HG02970 (cell line): ENCODE measurements at regions not wholly inside any gene's neighbourhood (a gene's known extent, or its start where the extent isn't known, plus 50 kb on each side); places are given as distances from the start of the nearest gene placed in this dataset.
"Not testable (repeated sequence)": the region's sequence is repeated elsewhere in the genome, so short reads cannot be mapped to it uniquely, and the experiment has no call there.

Experiments
- ATAC-seq: cut with Tn5 transposase; IDR thresholded peaks from one replicate; pipeline ENCODE4 v1.9.1; 2021; ENCODE audit warnings: mild to moderate bottlenecking, moderate library complexity, moderate number of reproducible peaks; ENCODE audit not compliant: unreplicated experiment, low FRiP score

DNA sequence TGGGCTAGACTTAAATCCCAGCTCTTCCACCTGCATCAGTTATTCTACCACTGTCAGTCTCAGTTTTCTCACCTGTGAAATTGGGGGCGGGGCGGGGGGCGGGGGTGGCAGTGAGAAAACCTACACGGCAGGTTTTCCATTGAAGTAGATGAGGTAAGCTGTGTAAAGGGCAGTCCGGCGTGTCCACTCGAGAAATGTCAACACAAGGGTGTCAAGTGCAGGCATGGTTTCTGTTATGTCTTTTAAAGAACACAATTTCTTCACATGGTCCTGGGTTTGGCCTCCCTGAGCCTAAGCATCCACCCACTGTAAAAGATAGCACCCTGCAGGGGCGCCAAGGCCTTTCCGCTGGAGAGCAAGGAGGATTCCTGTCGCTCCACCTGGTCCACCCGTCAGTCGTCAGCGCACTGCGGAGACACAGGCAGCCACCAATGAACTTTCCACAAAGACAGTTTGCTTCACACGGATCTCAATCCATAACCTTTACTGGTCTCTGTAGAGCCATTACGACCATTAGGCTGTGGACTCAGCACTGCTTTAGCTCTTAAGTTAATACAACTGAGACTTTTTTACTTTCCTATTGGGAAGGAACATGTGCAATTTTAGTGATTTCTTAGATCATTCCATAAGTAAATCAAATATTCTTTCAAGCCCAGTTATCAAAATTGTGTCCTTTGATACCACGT is 99.5 kb upstream of the FOXB1 start:
- no peak for ATAC-seq

GRCh38 chr15:59896663-59897074 is 107.4 kb upstream of the FOXB1 start:
- ATAC-seq: no peak

GRCh38 chr15:59894835-59895234 is 109.3 kb upstream of the FOXB1 start:
- no peak for ATAC-seq

GRCh38 chr15:59892985-59893384 is 111.1 kb upstream of the FOXB1 start:
- ATAC-seq: no peak

- not testable (repeated sequence) for ATAC-seq
Observed at GRCh38 chr15:59887870-59888269, 116.2 kb upstream of the FOXB1 start.

GRCh38 chr15:59887211-59887610 is 116.9 kb upstream of the FOXB1 start:
- ATAC-seq: no peak

DNA sequence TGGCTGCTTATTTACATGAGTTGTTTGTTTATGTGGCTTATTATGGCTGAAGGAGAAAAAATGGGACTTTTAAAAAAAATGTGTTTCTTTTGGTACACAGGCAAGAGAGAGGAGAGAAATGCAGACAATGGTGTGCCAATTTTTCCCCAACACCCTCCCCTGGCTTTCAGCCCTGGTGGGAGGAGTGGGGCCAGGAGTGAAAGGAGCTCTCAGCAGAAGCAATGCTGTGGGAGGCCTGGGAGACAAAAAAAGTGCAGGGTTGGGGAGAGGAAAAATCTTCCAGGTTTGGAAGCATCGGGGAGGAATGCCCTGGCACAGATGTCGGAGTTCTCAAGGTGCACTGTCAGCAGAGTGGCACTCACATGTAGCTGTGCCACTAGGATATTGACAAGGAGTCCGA is 117.7 kb upstream of the FOXB1 start:
- no peak for ATAC-seq

- no peak for ATAC-seq
Observed at GRCh38 chr15:59885832-59886231, 118.3 kb upstream of the FOXB1 start.

DNA sequence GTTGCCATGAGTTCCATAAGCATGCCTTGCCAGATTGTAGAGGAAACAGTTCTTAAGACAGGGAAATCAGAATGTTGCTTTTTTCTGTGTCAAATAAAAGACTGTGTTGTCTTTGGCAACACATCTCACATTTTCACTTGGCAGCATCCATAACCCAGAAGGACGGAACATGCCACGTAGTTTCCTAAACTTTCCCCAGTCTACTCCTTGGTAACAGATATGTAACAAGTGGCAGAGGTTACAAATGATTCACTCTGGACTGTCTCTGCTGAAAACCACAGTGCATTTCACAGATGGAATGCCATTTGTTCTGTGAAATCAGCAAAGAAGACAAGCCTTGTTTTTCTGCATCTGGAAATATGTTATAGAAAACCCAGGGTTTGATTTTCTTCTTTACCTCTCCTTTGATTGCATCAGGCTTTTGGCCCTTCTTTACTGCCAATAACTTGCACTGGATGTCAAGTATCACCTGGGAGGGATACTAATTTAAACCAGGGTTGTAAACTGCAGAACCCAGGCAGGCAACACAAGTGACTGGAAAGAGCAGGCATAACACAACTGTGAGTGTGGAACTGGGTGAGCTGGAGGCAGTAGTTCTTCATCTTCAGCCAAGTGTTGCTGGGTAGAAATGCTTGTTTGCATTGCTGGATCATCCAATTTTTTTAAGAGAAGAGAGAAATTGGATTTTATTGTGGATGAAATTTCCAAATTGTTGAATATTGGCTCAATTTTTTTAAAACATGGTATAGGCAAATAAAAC is 124.4 kb upstream of the FOXB1 start:
- no peak for ATAC-seq

DNA sequence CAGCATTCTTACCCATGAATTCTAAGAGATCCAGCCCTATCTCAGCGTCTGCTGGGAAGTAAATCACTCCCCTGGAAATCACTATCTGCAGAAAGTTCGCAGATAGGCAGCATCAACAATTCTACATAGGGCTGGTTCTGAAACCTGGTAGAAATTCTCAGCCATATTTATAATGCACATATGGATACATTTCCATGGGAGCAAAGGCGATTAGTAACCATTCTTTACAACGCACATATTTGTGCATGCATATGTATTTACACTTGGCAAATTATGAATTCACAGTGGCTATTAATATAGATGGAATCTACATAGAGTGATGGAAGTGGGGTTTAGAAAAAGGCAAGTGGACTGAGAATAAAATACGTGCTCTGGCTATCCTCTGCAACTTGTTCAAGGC is 128.0 kb upstream of the FOXB1 start:
- ATAC-seq: no peak

- ATAC-seq: no peak
Observed at GRCh38 chr15:59873644-59874272, 130.4 kb upstream of the FOXB1 start.

DNA sequence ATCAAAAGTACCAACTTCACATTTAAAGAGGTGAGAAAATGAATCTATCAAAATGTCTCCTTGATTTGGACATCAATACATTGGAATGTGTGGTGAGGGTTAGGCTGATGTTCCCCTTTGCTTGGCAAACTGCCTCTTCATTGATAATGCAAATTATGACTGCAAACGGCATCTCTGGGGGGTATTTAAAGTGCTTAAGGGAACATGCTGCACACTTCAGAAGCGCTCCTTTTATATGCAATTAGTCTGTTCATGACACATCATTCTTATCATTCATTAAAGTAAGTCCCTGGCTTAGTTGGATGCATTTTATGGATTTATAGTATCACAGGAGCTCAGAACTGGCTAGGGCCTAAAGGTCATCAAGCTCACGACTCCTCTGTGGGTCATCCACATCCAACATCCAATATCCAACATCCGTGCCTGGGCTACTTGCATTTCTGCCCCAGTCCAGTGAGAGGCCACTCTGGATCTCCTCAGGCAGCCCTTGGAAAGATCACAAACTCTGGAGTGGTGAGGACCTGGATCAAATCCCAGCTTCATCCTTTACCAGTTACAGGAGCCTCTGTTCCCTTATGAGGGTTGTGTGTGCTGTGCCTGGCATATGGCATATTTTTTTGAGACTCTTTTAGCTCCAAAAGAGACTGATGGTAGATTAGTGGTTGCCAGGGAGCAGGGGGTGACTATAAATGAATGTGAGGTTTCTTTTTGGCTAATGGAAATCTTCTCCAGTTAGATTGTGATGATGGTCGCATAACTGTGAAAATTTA is 136.8 kb upstream of the FOXB1 start:
- ATAC-seq: no peak

GRCh38 chr15:59866642-59867041 is 137.5 kb upstream of the FOXB1 start:
- no peak for ATAC-seq

GRCh38 chr15:59862191-59863155 is 141.6 kb upstream of the FOXB1 start:
- ATAC-seq: no peak

GRCh38 chr15:59847968-59848367 is 156.1 kb upstream of the FOXB1 start:
- no peak for ATAC-seq

- no peak for ATAC-seq
Observed at GRCh38 chr15:59845942-59846499, 156.9 kb upstream of the BNIP2 start.

DNA sequence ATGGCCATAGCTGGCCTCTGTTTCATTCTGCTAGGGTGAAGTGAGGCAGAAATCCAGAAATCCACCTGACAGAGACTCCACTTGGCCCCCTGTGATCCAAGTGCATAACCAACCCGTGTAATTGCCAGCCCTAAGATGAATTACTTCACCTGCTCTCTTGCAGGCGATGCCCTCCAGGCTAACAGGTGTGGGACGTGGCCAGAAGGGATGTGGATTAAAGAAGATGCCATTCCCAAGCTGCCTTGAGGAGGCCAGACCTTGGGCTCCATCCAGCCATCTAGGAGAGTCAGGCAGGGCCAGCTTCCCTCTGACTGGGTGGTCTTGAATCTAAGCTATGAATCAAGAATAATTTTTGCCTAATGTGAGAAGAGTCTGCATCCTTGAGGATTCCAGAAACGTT is 154.5 kb upstream of the BNIP2 start:
- no peak for ATAC-seq

GRCh38 chr15:59841036-59841435 is 151.9 kb upstream of the BNIP2 start:
- ATAC-seq: no peak

DNA sequence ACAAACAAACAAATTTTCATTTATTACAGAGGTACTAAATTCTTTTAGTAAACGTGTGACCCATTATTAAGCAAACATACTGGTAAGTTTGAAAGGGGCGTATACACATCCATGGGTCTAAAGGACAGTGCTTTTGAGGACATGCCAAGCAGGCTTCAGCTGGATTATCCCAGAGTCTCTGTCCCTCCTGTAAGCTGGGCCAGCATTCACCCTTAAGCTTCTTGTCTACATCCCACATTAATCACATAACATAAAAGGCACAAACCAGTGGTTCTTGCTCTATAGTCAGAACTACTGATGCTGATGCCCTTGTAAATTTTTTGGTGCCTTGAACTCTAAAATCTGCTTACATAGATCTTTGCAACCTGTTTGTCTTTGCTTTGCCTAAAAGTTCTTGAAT is 150.8 kb upstream of the BNIP2 start:
- no peak for ATAC-seq
